ENCODE measurements at regions not wholly inside any gene's neighbourhood (a gene's known extent, or its start where the extent isn't known, plus 50 kb on each side); places are given as distances from the start of the nearest gene placed in this dataset.
"Not testable (repeated sequence)": the region's sequence is repeated elsewhere in the genome, so short reads cannot be mapped to it uniquely, and the experiment has no call there.

- not testable (repeated sequence) for DNase-seq
Measured at GRCh38 chr22:23459645-23460516, 120.2 kb downstream of the IGLL1 start.

DNA sequence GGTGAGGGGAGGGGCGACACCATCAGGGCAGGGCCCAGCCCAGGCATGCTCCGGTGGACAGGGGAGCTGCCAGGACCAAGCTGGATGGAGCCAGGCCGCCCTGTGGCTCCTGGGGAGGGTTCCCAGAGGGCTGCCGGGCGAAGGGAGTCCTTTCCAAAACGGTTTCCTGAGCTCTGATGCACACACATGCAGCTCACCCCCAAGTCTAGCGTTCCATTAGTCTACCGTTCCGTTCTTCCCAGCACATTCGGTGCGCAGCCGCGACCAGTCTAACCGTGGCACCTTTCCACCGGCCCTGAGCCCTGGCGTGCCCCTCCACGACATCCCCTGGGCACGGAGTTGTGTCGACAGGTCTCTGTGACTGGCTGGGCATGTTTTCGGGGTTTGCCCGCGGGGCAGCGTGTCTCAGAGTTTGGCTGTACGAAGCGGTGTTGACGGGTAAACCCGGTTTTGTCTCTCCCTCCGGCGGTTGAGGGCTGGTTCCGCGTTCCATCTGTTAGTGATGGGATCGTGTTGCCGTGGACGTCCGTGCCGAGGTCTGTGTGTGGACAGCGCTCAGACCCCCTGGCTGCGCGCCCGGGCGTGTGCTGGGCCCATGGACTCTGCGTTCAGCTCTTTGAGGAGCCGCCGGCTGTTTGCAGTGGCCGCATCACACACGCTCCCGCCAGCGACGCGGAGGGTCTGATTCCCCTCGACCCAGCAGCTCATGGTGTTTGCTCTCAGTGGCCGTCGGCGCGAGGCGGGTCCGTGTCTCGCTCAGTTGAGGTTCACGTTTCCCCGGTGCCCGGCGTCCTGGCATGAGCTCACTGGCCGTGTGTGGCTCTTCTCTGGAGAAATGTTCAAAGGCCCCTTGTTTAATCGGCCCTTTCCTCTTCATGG is 121.2 kb downstream of the IGLL1 start:
- DNase-seq = no peak

GRCh38 chr22:23457380-23457985 is 122.6 kb downstream of the IGLL1 start:
- DNase-seq = no peak

- not testable (repeated sequence) for DNase-seq
Measured at GRCh38 chr22:23456666-23457379, 123.3 kb downstream of the IGLL1 start.

DNA sequence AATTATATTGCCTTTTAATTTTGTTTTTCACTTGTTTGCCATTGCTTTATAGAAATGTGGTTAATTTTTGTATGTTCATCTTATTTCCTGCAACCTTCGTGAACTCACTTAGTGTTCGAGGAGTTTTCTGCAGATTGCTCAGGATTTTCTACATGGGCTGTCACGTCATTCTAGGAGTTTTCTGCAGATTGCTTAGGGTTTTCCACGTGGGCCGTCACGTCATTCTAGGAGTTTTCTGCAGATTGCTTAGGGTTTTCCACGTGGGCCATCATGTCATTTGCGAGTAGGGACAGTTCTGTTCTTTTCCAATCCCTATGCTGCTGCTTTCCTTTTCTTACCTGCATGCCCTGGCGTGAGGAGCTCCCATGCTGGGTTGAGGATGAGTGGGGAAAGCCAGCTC is 125.7 kb downstream of the IGLL1 start:
- not testable (repeated sequence) for DNase-seq

GRCh38 chr22:23453277-23453676 is 126.8 kb downstream of the IGLL1 start:
- no peak for DNase-seq

DNA sequence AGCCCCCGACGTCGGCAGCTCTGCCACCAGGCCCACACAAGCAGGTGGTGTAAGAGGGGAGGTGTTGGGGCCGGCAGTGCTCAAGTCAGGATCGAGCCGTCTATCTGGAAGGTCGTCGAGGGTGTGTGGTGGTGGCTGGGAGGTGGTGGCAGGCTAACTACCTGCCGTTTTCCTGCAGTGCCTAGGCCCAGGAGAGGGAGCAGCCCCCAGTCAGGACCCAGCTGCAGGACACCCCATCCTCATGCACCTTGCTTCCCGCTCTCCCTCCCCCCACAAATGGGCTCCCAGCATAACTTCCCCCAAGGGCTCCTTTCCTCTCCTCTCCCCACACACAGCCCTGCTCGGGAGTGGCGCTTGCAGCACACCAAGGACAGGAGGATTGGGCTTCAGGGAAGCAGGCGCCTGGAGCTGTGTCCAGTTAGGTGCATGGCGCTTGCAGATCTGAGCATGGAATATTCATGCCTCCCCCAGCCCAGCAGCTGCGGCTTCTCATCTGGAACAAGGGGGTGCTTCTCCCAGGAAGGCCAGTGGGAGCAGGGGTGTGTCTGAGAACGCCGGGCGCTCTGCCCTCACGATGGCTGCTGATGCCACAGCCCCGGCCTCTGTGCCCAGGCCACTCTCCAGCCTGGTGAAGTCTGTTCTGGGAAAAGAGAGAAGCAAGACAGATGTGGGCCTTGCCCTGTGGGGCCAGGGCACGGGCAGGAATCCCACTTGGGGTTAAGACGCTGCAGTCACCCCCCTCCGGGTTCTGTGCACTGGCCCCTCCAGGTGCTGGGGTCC is 127.7 kb downstream of the IGLL1 start:
- DNase-seq = no peak

GRCh38 chr22:23451452-23452230 is 128.4 kb downstream of the IGLL1 start:
- not testable (repeated sequence) for DNase-seq

DNA sequence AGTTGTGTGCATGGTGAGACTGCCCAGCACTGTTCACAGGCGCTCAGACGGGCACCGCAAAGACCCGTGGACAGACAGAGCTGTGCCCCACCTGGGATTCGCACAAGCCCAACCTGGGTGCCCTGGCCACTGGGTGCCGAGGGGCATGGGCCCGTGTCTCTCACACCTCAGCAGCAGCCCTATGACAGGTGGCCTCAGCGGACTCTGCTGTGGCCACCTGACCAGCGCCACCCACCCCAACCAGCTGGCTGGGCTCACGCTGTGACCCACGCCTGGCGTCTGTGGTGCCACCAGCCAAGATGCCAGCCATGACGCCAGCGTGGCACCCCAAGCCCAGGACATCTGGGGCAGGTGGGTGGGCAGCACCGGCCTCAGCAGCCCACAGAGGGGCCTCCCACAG is 129.3 kb downstream of the IGLL1 start:
- not testable (repeated sequence) for DNase-seq

DNA sequence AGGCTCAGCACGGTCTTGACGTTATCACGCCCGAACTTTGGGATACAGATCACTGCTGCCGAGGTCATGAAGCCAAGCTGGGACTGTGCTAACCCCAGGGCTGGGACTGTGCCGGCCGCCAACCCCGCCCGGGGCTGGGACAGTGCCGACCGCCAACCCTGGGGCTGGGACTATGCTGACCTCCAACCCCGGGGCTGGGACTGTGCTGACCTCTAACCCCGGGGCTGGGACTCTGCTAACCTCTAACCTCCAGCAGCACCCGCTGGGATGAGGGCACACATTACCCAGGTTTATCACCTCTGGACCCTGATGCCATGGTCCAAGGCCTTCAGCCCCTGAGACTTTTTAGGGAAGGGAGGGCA is 129.7 kb downstream of the IGLL1 start:
- no peak for DNase-seq

DNA sequence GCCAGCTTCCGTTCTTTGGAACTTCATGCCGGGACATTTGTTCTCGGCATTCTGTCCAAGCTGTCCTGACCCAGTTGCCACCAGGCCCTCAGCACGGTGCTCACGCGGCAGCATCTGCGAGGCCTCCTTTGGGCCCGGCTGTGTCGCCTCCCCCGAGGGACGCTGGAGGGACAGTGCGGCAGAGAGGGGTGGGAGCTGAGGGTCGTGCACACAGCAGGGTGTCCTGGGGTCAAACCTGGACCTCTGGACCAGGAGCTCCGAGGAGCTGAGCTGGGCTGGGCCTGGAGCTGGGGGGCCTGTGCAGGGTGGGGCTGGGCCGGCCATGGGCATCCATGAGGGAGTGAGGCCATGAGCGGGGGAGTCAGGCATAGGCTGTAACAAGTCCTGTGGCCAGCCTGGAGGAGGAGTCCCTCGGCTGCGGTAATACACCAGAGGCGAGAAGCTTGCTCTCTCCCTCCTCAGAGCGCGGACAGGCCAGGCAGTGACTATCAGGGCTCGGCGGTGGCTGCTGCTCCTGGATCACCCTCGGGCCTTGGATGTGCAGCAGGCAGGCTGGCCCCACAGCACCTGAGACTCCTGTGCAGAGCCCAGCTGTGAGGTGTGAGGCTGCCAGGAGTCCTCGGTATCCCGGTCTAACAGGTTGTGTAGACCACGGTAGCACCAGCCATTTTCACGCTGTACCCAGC is 130.2 kb downstream of the IGLL1 start:
- not testable (repeated sequence) for DNase-seq

DNA sequence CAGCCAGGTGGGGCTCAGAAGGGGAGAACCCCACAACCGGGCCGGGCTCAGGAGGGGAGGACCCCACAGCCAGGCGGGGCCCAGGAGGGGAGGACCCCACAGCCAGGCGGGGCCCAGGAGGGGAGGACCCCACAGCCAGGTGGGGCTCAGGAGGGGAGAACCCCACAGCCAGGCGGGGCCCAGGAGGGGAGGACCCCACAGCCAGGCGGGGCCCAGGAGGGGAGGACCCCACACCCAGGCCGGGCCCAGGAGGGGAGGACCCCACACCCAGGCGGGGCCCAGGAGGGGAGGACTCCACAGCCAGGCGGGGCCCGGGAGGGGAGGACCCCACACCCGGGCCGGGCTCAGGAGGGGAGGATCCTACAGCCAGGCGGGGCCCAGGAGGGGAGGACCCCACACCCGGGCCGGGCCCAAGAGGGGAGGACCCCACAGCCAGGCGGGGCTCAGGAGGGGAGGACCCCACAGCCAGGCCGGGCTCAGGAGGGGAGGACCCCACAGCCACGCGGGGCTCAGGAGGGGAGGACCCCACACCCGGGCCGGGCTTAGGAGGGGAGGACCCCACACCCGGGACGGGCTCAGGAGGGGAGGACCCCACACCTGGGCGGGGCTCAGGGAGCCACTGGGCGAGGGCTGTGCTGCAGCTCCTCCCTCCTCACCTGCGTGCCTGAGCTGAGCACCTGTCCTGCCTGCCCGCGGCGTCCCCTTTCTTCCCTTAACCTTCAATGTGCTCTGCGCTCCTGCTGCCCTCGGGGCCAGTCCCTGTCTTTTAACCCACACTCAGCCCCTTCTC is 131.4 kb downstream of the IGLL1 start:
- not testable (repeated sequence) for DNase-seq

- DNase-seq = no peak
Measured at GRCh38 chr22:23446796-23447350, 133.2 kb downstream of the IGLL1 start.

DNA sequence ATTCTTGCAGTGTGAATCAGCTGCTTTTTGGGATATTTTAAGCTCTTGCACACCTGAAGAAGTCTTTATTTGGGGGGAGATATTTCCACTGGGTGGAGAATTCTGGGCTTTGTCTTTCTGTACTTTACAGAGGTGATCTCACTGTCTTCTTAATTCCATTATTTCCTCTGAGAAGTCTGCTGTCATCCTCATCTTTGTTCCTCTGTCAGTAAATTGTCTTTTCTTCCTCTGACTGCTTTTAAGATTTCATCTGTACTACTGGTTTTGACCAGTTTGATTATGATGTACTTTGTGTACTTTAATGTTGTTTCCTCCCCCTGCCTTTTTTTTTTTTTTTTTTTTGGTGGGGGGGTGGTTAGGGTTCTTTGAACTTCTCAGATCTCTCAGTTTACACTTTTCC is 133.9 kb downstream of the IGLL1 start:
- not testable (repeated sequence) for DNase-seq

DNA sequence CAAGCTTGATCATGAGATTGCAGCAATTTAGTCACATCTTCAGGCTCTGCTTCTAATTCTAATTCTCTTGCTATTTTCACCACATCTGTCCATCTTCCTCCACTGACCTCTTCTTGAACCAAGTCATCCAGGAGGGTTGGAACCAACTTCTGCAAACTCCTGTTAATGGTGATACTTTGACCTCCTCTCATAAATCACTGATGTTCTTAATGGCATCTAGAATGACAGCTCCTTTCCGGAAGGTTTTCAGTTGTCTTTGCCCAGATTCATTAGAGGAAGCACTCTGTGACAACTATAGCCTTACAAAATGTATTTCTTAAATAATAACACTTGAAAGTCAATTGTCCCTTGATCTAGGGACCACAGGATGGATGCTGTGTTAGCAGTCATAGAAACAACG is 136.2 kb downstream of the IGLL1 start:
- not testable (repeated sequence) for DNase-seq

GRCh38 chr22:23439581-23439980 is 140.5 kb downstream of the IGLL1 start:
- DNase-seq = not testable (repeated sequence)

GRCh38 chr22:23438216-23438615 is 141.9 kb downstream of the IGLL1 start:
- DNase-seq = no peak

DNA sequence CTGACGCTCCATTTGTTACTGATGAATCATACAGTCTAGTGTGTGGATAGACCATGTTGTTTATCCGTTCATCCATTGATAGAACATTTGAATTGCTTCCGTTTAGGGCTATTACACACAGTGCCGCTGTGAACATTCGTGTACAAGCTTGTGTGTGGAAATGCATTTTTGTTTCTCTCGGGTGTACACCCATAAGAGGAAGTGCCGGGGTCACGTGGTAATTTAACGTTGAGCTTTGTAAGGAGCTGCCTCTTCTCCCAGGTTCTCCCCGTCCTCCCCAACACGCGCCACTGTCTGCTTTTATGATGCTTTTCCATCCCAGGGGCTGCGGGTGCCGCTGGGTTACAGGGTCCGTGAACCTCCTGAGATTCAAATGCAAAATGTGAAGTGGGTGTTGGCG is 142.3 kb downstream of the IGLL1 start:
- DNase-seq = no peak

DNA sequence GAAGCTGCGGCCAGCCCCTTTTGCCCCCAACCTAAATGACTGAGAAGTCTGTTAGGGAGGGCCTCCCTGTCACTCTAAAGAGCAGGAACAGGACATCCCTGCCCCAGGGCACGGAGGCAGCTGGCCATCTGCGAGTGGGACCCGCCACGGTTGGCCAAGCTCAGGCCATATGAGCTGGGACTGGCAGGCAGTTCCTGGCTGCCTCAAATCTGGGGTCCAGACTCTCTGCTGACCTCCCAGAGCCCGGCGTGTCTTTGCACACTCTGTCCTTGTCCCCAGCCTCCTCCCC is 143.0 kb downstream of the IGLL1 start:
- DNase-seq = not testable (repeated sequence)
